Mesodermal cell (in vitro differentiated cells): ENCODE measurements at regions not wholly inside any gene's neighbourhood (a gene's known extent, or its start where the extent isn't known, plus 50 kb on each side); places are given as distances from the start of the nearest gene placed in this dataset.

Experiments used
- H3K27ac ChIP-seq: 2 replicates; pipeline ENCODE4 v1.7.0; 2013; ENCODE audit warnings: mild to moderate bottlenecking, low read depth, low read length, moderate library complexity; ENCODE audit not compliant: severe bottlenecking
- H3K36me3 ChIP-seq: 2 replicates; pipeline ENCODE4 v1.7.1; 2013; ENCODE audit warnings: mild to moderate bottlenecking, low read length, moderate library complexity; ENCODE audit not compliant: control insufficient read depth, insufficient read depth
- H3K4me1 ChIP-seq: one replicate; pipeline ENCODE4 v1.7.1; 2013; ENCODE audit warnings: mild to moderate bottlenecking, low read length; ENCODE audit not compliant: insufficient read depth, control insufficient read depth, poor library complexity, severe bottlenecking
- H3K4me3 ChIP-seq: 2 replicates; pipeline ENCODE4 v1.7.0; 2013; ENCODE audit warnings: low read length, control low read depth, mild to moderate bottlenecking; ENCODE audit not compliant: insufficient read depth, poor library complexity, severe bottlenecking; ENCODE audit errors: extremely low read depth
- H3K9me3 ChIP-seq: 2 replicates; pipeline ENCODE4 v1.7.1; 2013; ENCODE audit warnings: mild to moderate bottlenecking, low read length, moderate library complexity; ENCODE audit not compliant: control insufficient read depth
- WGBS, 2 experiments: methylation state at CpG; one replicate each; pipeline ENCODE4 v1.1.5; 2013; ENCODE audit warnings: missing lambda C conversion rate in 2 of 2; ENCODE audit not compliant: insufficient coverage in 2 of 2; 5-methylcytosine and 5-hydroxymethylcytosine counted together

GRCh38 chr12:125455556-125455955 lies 390.3 kb downstream of the AACS start:
- no peak overlapping the region for H3K27ac ChIP-seq
- no peak overlapping the region for H3K4me3 ChIP-seq
- no peaks in the 10 kb centered on the region for H3K36me3 ChIP-seq
- no peaks in the 10 kb centered on the region for H3K9me3 ChIP-seq
- 70 to 80% methylated on average over 1 to 2 of the region's 4 CpGs for WGBS, 2 experiments
- H3K4me1 ChIP-seq: no peaks in the 10 kb centered on the region

GRCh38 chr12:125458552-125459268 lies 393.5 kb downstream of the AACS start:
- 85 to 88% methylated on average over 10 to 11 of the region's 11 CpGs for WGBS, 2 experiments
- no peaks in the 10 kb centered on the region for H3K36me3 ChIP-seq
- no peak overlapping the region for H3K4me3 ChIP-seq
- H3K27ac ChIP-seq: no peak overlapping the region
- H3K9me3 ChIP-seq: no peaks in the 10 kb centered on the region
- H3K4me1 ChIP-seq: no peaks in the 10 kb centered on the region

GRCh38 chr12:125461831-125462230 lies 396.6 kb downstream of the AACS start:
- Histone ChIP-seq H3K9me3 (no peaks in the 10 kb centered on the region), H3K4me3 (no peak overlapping the region), H3K27ac (no peak overlapping the region), H3K36me3 (no peaks in the 10 kb centered on the region), H3K4me1 (no peaks in the 10 kb centered on the region)
- 88 to 100% methylated on average over 1 to 4 of the region's 5 CpGs for WGBS, 2 experiments

GRCh38 chr12:125463386-125463785 lies 398.2 kb downstream of the AACS start:
- Histone ChIP-seq H3K36me3 (no peaks in the 10 kb centered on the region), H3K4me3 (no peak overlapping the region), H3K4me1 (no peaks in the 10 kb centered on the region), H3K9me3 (no peaks in the 10 kb centered on the region), H3K27ac (no peak overlapping the region)
- 94 to 100% methylated on average over 2 of the region's 2 CpGs for WGBS, 2 experiments

- Histone ChIP-seq H3K36me3 (no peaks in the 10 kb centered on the region), H3K4me3 (no peak overlapping the region), H3K4me1 (peaks cover 7% of the 10 kb centered on the region), H3K27ac (no peak overlapping the region), H3K9me3 (no peaks in the 10 kb centered on the region)
- WGBS, 2 experiments: 71 to 100% methylated on average over 1 of the region's 1 CpG
These were observed 402.1 kb downstream of the AACS start for GRCh38 chr12:125467363-125467762.

GRCh38 chr12:125469683-125470082 lies 404.4 kb downstream of the AACS start:
- Histone ChIP-seq H3K4me1 (peaks cover 7% of the 10 kb centered on the region), H3K36me3 (no peaks in the 10 kb centered on the region), H3K9me3 (no peaks in the 10 kb centered on the region), H3K27ac (no peak overlapping the region), H3K4me3 (no peak overlapping the region)
- WGBS, 2 experiments: 89 to 100% methylated on average over 1 of the region's 1 CpG

- 88 to 91% methylated on average over 11 to 13 of the region's 15 CpGs for WGBS, 2 experiments
- Histone ChIP-seq H3K36me3 (no peaks in the 10 kb centered on the region), H3K4me3 (no peak overlapping the region), H3K27ac (no peak overlapping the region), H3K9me3 (no peaks in the 10 kb centered on the region), H3K4me1 (peaks cover 7% of the 10 kb centered on the region)
These were observed 405.9 kb downstream of the AACS start for GRCh38 chr12:125470838-125471783.

- Histone ChIP-seq H3K9me3 (no peaks in the 10 kb centered on the region), H3K4me1 (peaks cover 7% of the 10 kb centered on the region), H3K4me3 (no peak overlapping the region), H3K27ac (no peak overlapping the region), H3K36me3 (no peaks in the 10 kb centered on the region)
These were observed 408.3 kb downstream of the AACS start for GRCh38 chr12:125473501-125473900.

GRCh38 chr12:125487336-125487735 lies 422.1 kb downstream of the AACS start:
- H3K9me3 ChIP-seq: no peaks in the 10 kb centered on the region
- no peak overlapping the region for H3K4me3 ChIP-seq
- WGBS, 2 experiments: 80 to 87% methylated on average over 2 to 3 of the region's 4 CpGs
- H3K4me1 ChIP-seq: no peaks in the 10 kb centered on the region
- no peak overlapping the region for H3K27ac ChIP-seq
- no peaks in the 10 kb centered on the region for H3K36me3 ChIP-seq

- Histone ChIP-seq H3K36me3 (no peaks in the 10 kb centered on the region), H3K4me1 (no peaks in the 10 kb centered on the region), H3K4me3 (no peak overlapping the region), H3K27ac (no peak overlapping the region), H3K9me3 (no peaks in the 10 kb centered on the region)
- 95 to 97% methylated on average over 7 of the region's 7 CpGs for WGBS, 2 experiments
These were observed 426.3 kb downstream of the AACS start for GRCh38 chr12:125491553-125491952.
